ENCODE measurements at regions not wholly inside any gene's neighbourhood (a gene's known extent, or its start where the extent isn't known, plus 50 kb on each side); places are given as distances from the start of the nearest gene placed in this dataset.

DNA sequence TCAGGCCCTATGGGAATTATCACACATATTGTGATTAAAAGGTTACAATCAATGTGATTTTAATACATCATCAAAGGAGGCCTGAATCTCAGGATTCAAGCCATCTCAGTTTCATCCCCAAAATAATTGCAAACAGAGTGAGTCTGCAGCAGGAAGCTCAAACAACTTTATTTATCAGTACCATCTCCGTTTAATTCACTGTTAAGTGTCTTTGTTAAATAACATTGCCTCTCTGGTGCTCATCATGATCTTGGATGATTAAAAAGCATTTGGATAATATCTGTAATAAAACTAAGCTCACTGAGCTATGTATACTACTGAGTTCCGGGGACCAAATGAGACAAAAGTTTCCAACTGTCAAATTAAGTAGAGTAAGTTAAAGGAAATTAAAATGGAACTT, 817.8 kb upstream of the CNTNAP5 start:
- no peak for DNase-seq

DNA sequence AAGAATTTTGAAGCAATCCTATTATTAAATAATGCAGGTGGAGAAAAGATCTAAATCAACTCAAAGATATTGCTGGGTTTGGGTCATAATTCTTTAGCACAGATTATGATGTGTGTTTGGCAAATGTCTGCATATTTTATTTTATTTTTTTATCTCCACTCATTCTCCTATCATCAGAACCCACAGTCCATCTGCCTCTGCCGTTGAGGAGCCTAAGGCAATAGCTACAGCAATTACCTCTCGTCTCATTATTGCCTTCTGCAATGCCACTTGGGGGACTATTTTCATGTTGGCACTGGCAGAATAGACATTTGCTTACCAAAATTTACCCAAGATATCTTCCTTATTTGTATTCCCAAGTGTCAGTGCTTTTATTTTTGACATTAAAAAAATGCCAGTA, 815.9 kb upstream of the CNTNAP5 start:
- no peak for DNase-seq

DNA sequence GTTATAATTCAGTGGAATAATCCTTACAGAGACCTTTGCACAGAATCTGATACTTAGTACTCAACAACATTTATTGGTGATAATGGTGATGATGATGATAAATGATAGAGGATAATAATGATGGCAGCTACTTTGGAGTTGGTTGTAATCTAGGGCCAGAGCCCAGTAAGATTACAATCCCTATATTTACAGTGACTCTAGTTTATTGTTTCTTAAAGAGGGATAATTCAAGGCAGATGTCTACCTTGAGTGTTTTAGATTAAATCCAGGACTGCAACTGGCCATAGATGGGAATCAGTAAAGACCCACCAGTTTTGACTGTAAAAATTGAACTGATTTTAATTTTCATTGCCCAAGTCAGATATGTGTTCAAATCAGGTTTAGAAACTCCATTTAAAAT, 813.9 kb upstream of the CNTNAP5 start:
- no peak for DNase-seq

DNA sequence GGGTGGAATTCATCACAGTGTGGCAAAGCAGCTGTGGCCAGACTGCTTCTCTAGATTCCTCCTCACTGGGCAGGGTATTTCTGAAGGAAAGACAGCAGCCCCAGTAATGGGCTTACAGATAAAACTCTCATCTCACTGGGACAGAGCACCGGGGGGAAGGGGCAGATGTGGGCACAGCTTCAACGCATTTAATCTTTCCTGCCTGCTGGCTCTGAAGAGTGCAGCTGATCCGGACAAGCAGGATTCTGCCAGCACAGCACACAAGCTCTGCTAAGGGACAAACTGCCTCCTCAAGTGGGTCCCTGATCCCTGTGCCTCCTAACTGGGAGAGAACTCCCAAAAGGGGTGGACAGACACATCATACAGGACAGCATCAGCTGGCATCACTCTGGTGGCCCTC, 779.9 kb upstream of the CNTNAP5 start:
- DNase-seq, result no peak

DNA sequence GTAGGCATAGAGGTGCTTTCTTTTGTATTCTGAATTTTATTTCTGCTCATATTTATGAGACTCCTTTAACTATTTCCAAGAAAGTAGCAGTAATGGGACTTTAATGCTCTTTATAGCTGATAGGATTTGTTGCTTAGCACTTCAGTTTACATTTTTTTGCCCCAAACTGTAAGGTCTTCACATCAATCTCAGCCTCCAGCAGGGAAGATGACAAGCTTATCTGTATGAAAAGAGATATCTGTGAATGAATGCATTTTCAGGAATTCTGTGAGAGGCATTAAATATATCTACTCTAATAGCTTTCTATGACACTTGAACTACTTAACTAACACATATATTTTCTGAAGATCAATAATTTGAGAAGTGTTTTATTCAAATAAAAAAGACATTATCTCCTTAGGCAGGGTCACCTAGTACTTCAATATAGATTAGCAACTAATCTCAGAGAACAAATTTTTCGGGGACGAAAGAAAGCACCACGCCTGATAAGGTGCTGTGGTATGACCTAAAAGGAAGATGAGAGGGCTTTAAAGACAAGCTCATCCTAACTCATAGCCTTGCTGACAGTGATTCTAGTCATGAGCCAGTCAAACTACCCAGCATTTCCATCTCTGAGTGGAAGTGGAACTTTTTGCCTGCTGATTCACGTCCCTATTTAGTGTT, 766.1 kb upstream of the CNTNAP5 start:
- DNase-seq, result no peak

DNA sequence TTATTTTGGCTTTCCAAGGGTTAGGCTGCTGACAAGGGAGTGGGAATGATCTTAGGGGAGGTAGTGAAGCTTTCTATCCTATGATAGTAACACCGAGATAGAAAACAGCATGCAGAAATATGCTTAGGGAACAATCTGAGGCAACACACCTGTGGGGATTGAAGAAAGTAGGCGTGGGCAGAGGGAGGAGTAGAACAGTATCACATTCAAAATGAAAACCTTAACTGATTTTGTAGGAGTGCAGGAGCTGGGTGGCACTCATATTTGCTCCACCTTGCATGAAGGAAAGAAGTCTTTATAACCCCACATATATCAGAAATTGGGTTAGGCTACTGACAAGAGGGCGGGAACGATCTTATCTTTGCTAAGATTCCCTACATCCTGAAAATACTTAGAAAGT, 762.2 kb upstream of the CNTNAP5 start:
- DNase-seq, result no peak

DNA sequence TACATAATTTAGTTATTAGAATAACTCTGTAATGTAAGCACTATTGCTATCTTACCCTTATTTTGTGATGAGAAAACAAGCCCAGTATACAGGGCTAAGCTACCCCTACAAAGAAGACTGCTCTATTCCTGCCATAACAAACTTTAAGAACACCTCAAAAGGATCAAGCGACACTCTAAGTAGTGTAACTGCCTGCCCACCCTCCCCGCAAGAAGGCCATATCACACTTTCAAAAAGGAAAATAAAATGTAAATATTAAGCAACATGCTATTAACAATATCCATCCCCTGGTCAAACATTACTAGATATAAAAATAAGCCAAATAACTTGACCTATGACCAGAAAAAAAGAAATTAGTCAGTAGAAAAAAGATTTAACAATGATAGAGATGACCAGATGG, 741.7 kb upstream of the CNTNAP5 start:
- no peak for DNase-seq

DNA sequence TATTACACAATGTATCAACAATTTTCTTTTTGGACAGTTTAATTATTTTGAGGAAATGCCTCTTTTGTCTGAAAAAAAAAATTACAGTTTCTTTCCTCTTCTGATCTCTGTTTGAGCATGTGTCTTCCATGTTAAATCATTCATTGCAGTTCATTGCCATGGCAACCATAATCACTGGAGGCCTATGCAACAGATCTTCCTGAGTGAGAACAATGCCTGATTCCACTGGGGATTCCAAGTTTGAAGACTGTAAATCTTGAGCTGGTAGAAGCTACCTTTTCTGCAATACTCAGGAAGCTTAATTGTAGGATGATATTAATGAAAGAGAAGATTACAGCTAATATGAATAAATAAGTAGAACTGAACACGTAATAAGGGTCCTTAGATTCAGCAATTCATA, 721.4 kb upstream of the CNTNAP5 start:
- DNase-seq, result no peak
